ENCODE measurements at regions not wholly inside any gene's neighbourhood (a gene's known extent, or its start where the extent isn't known, plus 50 kb on each side); places are given as distances from the start of the nearest gene placed in this dataset.
"Not testable (repeated sequence)": the region's sequence is repeated elsewhere in the genome, so short reads cannot be mapped to it uniquely, and the experiment has no call there.

- no peak for DNase-seq
These were observed 70.4 kb upstream of the SLC1A3 start for GRCh38 chr5:36535859-36536615.

GRCh38 chr5:36536616-36537005, 69.8 kb upstream of the SLC1A3 start:
- no peak for DNase-seq

GRCh38 chr5:36537724-36538123, 68.7 kb upstream of the SLC1A3 start:
- no peak for DNase-seq

- DNase-seq: no peak
These were observed 53.6 kb upstream of the SLC1A3 start for GRCh38 chr5:36552651-36553393.

- DNase-seq: not testable (repeated sequence)
These were observed 51.4 kb upstream of the SLC1A3 start for GRCh38 chr5:36555035-36555434.

Measured in stimulated activated CD4-positive, alpha-beta T cell treated with anti-CD3 and anti-CD28 coated beads, Interleukin-4, amount 100 ng/mL, for 4 hours (primary cell).